ENCODE measurements at regions not wholly inside any gene's neighbourhood (a gene's known extent, or its start where the extent isn't known, plus 50 kb on each side); places are given as distances from the start of the nearest gene placed in this dataset.

DNA sequence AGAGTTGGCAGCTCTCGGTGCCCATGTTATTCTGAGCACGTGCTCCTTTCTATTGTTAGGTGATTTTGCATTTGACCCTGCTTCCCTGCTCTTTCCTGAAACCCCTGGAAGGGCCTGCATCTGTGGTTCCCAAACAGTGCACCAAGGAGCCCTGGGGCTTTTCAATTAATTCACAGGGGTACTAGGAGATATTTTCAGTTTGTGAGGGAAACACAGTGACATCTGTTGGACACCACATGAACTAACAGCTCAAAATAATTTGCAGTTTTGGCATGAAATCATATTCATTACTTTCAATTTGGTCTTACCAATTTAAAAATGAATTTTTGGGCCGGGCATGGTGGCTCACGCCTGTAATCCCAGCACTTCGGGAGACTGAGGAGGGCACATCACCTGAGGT is 156.6 kb downstream of the GATB start:
- Histone ChIP-seq H3K4me2 (ENCODE audit: insufficient read depth, low read length) (no peak overlapping the region), H3K27me3 (ENCODE audit: control insufficient read depth in 2 of 2, insufficient read depth in 2 of 2, low read length in 2 of 2) (0 out of 5 replicates have a peak, but pooled peaks cover 0 to 5% of the 10 kb centered on the region in 2 experiments), H3K36me3 (ENCODE audit: control insufficient read depth, insufficient read depth, low read length) (no peaks in the 10 kb centered on the region), H3K79me2 (ENCODE audit: control insufficient read depth, insufficient read depth, low read length) (no peaks in the 10 kb centered on the region), H3K9ac (ENCODE audit: insufficient read depth in 1 of 2, low read depth in 2 of 2, low read length in 2 of 2) (no peak overlapping the region), H3K4me1 (replicated peaks in 1 of 2; ENCODE audit: control insufficient read depth in 2 of 2, insufficient read depth in 2 of 2, low read length in 2 of 2) (no peaks in the 10 kb centered on the region), H3K27ac (ENCODE audit: extremely low read depth, low read depth, low read length) (no peak overlapping the region), H3K4me3 (no peak overlapping the region), H2AFZ (ENCODE audit: low read depth, low read length) (no peak overlapping the region), H4K20me1 (replicated peaks; ENCODE audit: control insufficient read depth, insufficient read depth, low read length) (no peaks in the 10 kb centered on the region), H3K9me3 (replicated peaks; ENCODE audit: control insufficient read depth, insufficient read depth, low read depth, low read length) (no peaks in the 10 kb centered on the region), H3K9me1 (ENCODE audit: control insufficient read depth, insufficient read depth, low read length) (no peaks in the 10 kb centered on the region)
- ATAC-seq (no peak), DNase-seq (ENCODE audit: extremely low read depth in 1 of 4, low spot score in 3 of 4) (peak in 1 of 4 experiments; percentile 3), FAIRE-seq (no peak)
- WGBS (ENCODE audit: insufficient coverage, low coverage, missing lambda C conversion rate) = 0% methylated on average over 5 of the region's 5 CpGs
- intact Hi-C loops (cut with micrococcal nuclease) = no loop called here
- ChIA-PET POLR2A (no interaction called here), CTCF (ENCODE audit: low intra/inter-chr PET ratio) (no interaction called here)
- no TSS peak for BruUV-seq (replicated peaks)
- TF ChIP-seq SMC3 (conservative IDR thresholded peaks at IDR 0.05; ENCODE audit: insufficient read depth, low read depth, low read length) = 0 out of 2 replicates have a peak, but pooled peaks have one; percentile 16
- TF ChIP-seq TCFL5 (CRISPR knock-in tag; conservative IDR thresholded peaks at IDR 0.05) = no peak
- peak; percentile 11 to 43 (median 26); a peak in 3 of 6 replicates for TF ChIP-seq CTCF (IDR thresholded peaks at IDR 0.05 in 2 of 3, conservative IDR thresholded peaks at IDR 0.05 in 1 of 3; ENCODE audit: insufficient read depth in 2 of 3, low read depth in 1 of 3, low read length in 3 of 3)
- no peak for TF ChIP-seq BCL6 (CRISPR knock-in tag; IDR thresholded peaks at IDR 0.05)
- TF ChIP-seq PTTG1 (tag; IDR thresholded peaks at IDR 0.05; ENCODE audit: low read depth) = no peak
- TF ChIP-seq, protein P1, sequence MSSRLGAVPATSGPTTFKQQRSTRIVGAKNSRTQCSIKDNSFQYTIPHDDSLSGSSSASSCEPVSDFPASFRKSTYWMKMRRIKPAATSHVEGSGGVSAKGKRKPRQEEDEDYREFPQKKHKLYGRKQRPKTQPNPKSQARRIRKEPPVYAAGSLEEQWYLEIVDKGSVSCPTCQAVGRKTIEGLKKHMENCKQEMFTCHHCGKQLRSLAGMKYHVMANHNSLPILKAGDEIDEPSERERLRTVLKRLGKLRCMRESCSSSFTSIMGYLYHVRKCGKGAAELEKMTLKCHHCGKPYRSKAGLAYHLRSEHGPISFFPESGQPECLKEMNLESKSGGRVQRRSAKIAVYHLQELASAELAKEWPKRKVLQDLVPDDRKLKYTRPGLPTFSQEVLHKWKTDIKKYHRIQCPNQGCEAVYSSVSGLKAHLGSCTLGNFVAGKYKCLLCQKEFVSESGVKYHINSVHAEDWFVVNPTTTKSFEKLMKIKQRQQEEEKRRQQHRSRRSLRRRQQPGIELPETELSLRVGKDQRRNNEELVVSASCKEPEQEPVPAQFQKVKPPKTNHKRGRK (tag; IDR thresholded peaks at IDR 0.05) = no peak
- TF ChIP-seq, protein P2, sequence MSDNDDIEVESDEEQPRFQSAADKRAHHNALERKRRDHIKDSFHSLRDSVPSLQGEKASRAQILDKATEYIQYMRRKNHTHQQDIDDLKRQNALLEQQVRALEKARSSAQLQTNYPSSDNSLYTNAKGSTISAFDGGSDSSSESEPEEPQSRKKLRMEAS (CRISPR knock-in tag; IDR thresholded peaks at IDR 0.05) = no peak
- in situ Hi-C loops (cut with MboI) = no loop called here
